Right lobe of liver (tissue), 6 donors: ENCODE measurements at regions not wholly inside any gene's neighbourhood (a gene's known extent, or its start where the extent isn't known, plus 50 kb on each side); places are given as distances from the start of the nearest gene placed in this dataset.

Experiments used
- ATAC-seq, 4 donors: fragments of 200-7000 bp; cut with Tn5 transposase; one replicate each; pipeline ENCODE4 v1.9.1; 2020; ENCODE audit warnings: mild to moderate bottlenecking in 4 of 4, moderate library complexity in 4 of 4
- DNase-seq, 3 donors: peaks; one replicate each; pipeline ENCODE4 v3.0.0-alpha.2; 2020
- H3K27ac ChIP-seq, 3 donors: fragments of 200-600 bp; one replicate each; pipeline ENCODE4 v1.8.0; 2022
- H3K27me3 ChIP-seq, 2 donors: fragments of 200-600 bp; one replicate each; pipeline ENCODE4 v1.8.0; 2022
- H3K36me3 ChIP-seq, 4 donors: fragments of 200-600 bp; sonication (generic) in 1 of 4; one replicate each; pipeline versions ENCODE4 v1.5.1 to v1.8.0; 2017 to 2022; ENCODE audit warnings: control low read depth in 1 of 4
- H3K4me1 ChIP-seq, 4 donors: fragments of 200-600 bp; sonication (generic) in 1 of 4; one replicate each; pipeline versions ENCODE4 v1.5.1 to v1.8.0; 2017 to 2022; ENCODE audit warnings: control low read depth in 1 of 4
- H3K4me3 ChIP-seq, 3 donors: fragments of 200-600 bp; one replicate each; pipeline ENCODE4 v1.8.0; 2022
- H3K9me3 ChIP-seq, 4 donors: fragments of 200-600 bp; sonication (generic) in 1 of 4; one replicate each; pipeline versions ENCODE4 v1.5.1 to v1.8.0; 2017 to 2022; ENCODE audit warnings: control low read depth in 1 of 4
- POLR2A ChIP-seq: fragments of 450-650 bp; IDR thresholded peaks from one replicate; pipeline ENCODE4 v1.6.1; 2017; ENCODE audit warnings: antibody characterized with exemption, mild to moderate bottlenecking
- WGBS: methylation state at CpG from one replicate; pipeline ENCODE4 v1.1.6; 2018; ENCODE audit warnings: low coverage, low lambda C conversion rate; ENCODE audit not compliant: insufficient coverage; ENCODE audit errors: missing lambda C conversion rate; 5-methylcytosine and 5-hydroxymethylcytosine counted together
- intact Hi-C, 2 donors: fragments of 100-400 bp; cut with DNase I; formaldehyde crosslinking; loops; one replicate each; pipeline versions ENCODE4 v1.11.2 to v1.14.1; 2022
- TF ChIP-seq, protein P1 (sequence below), 4 donors: fragments of 200-600 bp in 3 of 4; fragments of 450-650 bp in 1 of 4; IDR thresholded peaks; one replicate each; pipeline versions ENCODE4 v1.5.1 to v1.8.0; 2016 to 2022; ENCODE audit warnings: antibody characterized with exemption in 4 of 4, mild to moderate bottlenecking in 2 of 4
- donor health status: DM: no; HTN: yes; CAD: no.
- donor health status: DM: no; HTN: no; CAD: no.
- donor health status: DM: no; HTN: no; CAD: no.
- donor health status: DM: no; HTN: yes; CAD: no.
- donor health status: DM: no; HTN: yes; CAD: no.

DNA sequence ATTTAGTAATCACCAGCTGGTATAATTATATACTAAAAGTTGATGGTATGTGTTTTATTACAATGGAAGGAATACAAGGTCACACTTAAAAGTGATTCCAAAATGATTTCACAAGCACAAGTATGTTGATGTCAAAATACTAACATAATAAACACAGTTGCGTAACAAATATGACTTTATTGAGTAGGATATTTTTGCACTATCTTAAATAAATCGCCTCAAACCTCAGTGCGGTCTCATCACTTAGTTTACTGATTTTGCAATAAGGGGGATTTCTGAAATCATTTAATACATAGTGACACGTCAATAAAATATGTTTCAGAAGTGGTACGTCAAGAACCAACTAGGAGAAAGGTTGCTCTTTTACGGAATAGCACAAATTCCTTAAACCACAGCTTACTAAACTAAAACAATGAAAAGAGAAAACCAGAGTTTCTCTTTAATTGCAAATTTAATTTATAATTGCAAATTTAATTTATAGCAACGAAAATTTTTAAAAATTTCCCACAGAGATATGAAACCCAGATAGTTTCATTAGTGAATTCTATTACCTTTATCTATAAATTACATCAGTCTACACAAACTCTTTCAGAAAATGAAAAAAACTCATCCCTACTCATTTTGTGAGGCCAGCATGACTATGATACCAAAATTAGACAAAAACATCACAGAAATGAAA is 304.0 kb upstream of the REG3G start:
- Histone ChIP-seq H3K9me3 (no peaks in the 10 kb centered on the region), H3K4me3 (no peak overlapping the region), H3K27ac (no peak overlapping the region), H3K27me3 (no peaks in the 10 kb centered on the region), H3K4me1 (no peaks in the 10 kb centered on the region), H3K36me3 (no peaks in the 10 kb centered on the region)
- 54% methylated on average over 7 of the region's 7 CpGs for WGBS
- no peak for TF ChIP-seq POLR2A
- DNase-seq, result no peak
- ATAC-seq, result no peak
- intact Hi-C loops, result no loop called here

DNA sequence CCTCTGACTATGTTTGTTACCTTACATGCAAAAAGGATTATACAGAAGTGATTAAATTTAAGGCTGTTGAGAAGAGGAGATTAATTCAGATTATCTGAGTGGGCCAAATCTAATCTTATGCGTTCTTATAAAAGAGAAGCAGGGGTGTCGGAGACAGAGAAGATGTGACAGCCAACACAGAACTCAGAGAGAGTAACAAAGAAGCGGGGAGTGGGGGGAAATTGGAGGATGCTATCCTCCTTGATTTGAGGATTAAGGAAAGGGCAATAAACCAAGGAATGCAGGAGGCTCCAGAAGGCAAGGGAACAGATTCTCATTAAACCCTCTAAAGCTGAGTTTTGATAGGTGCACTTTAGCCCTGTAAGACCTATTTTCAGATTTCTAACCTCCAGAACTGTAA is 291.3 kb upstream of the REG3G start:
- 31% methylated on average over 3 of the region's 3 CpGs for WGBS
- no peak for DNase-seq
- no peaks in the 10 kb centered on the region for H3K4me1 ChIP-seq
- no peak overlapping the region for H3K4me3 ChIP-seq
- H3K27ac ChIP-seq, result no peak overlapping the region
- no peak for ATAC-seq
- intact Hi-C loops, result no loop called here
- H3K27me3 ChIP-seq, result no peaks in the 10 kb centered on the region
- TF ChIP-seq, protein P1, sequence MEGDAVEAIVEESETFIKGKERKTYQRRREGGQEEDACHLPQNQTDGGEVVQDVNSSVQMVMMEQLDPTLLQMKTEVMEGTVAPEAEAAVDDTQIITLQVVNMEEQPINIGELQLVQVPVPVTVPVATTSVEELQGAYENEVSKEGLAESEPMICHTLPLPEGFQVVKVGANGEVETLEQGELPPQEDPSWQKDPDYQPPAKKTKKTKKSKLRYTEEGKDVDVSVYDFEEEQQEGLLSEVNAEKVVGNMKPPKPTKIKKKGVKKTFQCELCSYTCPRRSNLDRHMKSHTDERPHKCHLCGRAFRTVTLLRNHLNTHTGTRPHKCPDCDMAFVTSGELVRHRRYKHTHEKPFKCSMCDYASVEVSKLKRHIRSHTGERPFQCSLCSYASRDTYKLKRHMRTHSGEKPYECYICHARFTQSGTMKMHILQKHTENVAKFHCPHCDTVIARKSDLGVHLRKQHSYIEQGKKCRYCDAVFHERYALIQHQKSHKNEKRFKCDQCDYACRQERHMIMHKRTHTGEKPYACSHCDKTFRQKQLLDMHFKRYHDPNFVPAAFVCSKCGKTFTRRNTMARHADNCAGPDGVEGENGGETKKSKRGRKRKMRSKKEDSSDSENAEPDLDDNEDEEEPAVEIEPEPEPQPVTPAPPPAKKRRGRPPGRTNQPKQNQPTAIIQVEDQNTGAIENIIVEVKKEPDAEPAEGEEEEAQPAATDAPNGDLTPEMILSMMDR (IDR thresholded peaks at IDR 0.05), result no peak
- TF ChIP-seq POLR2A, result no peak
- H3K36me3 ChIP-seq, result no peaks in the 10 kb centered on the region
- H3K9me3 ChIP-seq, result no peaks in the 10 kb centered on the region

DNA sequence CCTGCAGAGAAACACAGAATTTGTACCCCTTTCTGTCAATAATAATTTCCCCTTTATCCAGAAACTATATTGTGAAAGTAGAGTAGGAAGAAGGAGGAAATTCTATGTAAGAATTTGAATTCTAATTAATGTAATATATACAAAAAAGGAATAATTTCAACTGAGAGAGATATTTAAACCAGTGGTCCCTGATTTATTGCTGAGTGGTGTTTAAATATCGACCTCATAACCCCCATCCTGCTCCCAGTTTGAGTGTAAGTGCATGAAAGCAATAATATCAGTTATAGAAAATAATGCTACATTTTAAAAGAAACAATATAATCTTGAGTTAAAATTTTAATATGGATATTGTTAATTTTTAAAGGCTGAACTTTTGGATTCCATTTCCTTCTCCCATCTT is 286.2 kb upstream of the REG3G start:
- DNase-seq, result no peak
- Histone ChIP-seq H3K4me3 (no peak overlapping the region), H3K36me3 (no peaks in the 10 kb centered on the region), H3K27ac (no peak overlapping the region), H3K27me3 (no peaks in the 10 kb centered on the region), H3K4me1 (no peaks in the 10 kb centered on the region), H3K9me3 (no peaks in the 10 kb centered on the region)
- intact Hi-C loops, result no loop called here
- WGBS, result 23% methylated on average over 1 of the region's 1 CpG
- TF ChIP-seq, protein P1 (IDR thresholded peaks at IDR 0.05), result no peak
- no peak for TF ChIP-seq POLR2A
- no peak for ATAC-seq

DNA sequence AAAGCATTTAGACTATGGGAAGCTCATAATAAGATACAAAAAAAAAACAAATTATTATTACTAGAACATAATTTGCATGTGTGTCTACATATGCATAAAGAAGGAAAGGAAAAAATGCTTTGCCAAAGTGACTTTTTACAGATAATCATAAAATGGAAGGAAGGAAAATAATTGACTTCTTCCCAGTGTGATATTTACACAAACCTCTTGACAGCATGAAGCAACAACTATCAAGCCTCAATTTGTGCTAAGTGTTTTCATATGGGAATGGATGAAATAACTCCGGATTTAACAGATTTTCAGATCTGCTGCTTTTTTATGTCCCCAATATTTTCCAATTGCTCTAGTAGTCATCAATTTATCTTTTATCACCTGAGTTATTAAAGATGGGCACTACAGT is 275.9 kb upstream of the REG3G start:
- H3K4me3 ChIP-seq, result no peak overlapping the region
- intact Hi-C loops, result no loop called here
- H3K27me3 ChIP-seq, result no peaks in the 10 kb centered on the region
- ATAC-seq, result no peak
- no peak for DNase-seq
- no peaks in the 10 kb centered on the region for H3K36me3 ChIP-seq
- TF ChIP-seq, protein P1 (IDR thresholded peaks at IDR 0.05), result no peak
- TF ChIP-seq POLR2A, result no peak
- 60% methylated on average over 1 of the region's 1 CpG for WGBS
- H3K4me1 ChIP-seq, result no peaks in the 10 kb centered on the region
- no peak overlapping the region for H3K27ac ChIP-seq
- no peaks in the 10 kb centered on the region for H3K9me3 ChIP-seq

DNA sequence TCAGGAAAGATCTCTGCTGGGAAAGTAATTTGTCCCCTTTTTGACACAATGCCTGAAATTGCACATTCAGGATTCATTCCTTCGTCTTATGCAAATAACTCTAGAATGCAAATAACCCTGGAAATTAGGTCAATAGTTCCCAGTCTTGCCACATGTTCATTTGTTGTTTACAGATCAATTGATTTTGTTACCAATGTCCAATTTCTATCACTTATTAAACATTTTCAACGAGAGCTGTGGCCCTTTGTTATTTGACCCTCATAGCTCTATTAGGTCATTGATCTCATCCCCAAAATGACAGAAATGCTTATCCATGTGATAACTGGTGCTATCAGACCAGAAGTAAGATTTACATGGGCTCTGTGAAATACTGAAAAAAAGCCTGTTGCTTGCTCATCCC is 275.3 kb upstream of the REG3G start:
- Histone ChIP-seq H3K9me3 (no peaks in the 10 kb centered on the region), H3K27ac (no peak overlapping the region), H3K4me1 (no peaks in the 10 kb centered on the region), H3K36me3 (no peaks in the 10 kb centered on the region), H3K4me3 (no peak overlapping the region), H3K27me3 (no peaks in the 10 kb centered on the region)
- ATAC-seq, result peak in 1 of 4 donors; percentile 41
- no peak for DNase-seq
- TF ChIP-seq, protein P1 (IDR thresholded peaks at IDR 0.05), result no peak
- no peak for TF ChIP-seq POLR2A
- WGBS, result 19% methylated on average over 2 of the region's 2 CpGs
- intact Hi-C loops, result no loop called here
